HG02798 (cell line): ENCODE measurements at regions not wholly inside any gene's neighbourhood (a gene's known extent, or its start where the extent isn't known, plus 50 kb on each side); places are given as distances from the start of the nearest gene placed in this dataset.
A peak's percentile ranks its signal among the peaks of the same experiment; 100 is the strongest.
"Not testable (repeated sequence)": the region's sequence is repeated elsewhere in the genome, so short reads cannot be mapped to it uniquely, and the experiment has no call there.

Source experiments
- ATAC-seq: cut with Tn5 transposase; IDR thresholded peaks from one replicate; pipeline ENCODE4 v1.9.1; 2021; ENCODE audit warnings: mild to moderate bottlenecking; ENCODE audit not compliant: unreplicated experiment, poor library complexity

DNA sequence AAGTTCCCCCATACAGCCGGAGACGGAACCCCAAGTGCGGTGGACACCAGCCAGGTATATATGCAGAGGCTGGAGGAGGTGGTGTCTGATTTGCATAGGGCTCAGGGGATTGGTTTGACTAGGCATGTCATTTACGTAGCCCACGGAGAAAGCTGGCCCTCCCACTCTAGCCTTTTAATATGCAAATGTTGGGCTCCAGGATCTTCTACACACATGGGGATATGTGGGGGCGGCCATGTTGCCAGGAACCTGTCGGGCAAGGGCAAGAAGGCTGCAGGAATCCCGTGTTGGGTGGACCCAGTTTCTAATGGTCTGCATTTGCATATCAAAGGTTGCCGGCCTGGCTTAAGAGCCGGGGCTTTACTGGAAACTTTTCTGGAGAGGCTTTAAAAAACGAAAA, 57.4 kb downstream of the FTHL17 start:
- ATAC-seq: not testable (repeated sequence)

DNA sequence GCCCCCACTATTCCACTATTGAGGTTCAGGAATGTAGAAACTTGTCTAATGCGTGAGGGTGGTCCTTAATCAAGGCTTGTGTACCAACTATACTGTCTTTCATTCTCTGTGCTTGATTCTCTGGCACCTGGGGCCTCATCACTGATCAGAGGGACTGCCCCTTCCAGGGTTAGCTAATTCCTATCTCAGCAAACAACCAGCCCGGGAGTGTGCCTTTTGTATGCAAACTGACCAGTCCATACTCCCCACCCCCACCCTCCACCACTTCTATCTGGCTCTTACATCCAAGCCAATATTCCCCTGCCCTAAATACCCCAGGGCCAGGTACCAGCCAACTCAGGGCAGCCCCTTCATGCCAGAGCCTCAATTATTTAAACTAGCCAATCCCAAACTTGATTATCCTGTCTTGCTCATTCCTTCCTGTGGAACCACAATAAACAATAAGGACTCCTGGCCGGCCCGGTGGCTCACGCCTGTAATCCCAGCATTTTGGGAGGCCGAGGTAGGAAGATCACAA, 59.3 kb downstream of the FTHL17 start:
- no peak for ATAC-seq

- ATAC-seq: no peak
Observed at GRCh38 chrX:31007321-31007720, 64.5 kb downstream of the FTHL17 start.

DNA sequence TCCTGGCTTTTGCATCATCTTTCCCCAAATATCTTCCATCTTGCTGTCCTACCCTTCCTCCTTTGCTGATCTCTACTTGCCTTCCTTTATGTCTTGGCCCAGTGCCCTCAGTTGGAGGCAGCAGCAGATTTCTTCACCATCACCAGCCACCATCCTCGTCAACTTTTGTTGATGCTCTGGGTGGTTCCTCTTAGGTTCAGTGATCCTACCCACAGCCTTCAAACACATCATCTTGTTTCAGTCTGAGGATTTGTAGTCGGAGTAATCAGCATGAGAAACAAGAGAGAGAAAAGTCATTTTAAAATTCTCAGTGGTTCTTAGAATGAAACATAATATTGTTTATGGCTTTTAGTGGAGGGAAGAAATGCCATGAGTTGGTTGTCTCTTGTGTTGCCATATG, 65.8 kb downstream of the FTHL17 start:
- no peak for ATAC-seq

- no peak for ATAC-seq
Observed at GRCh38 chrX:30997411-30997810, 74.4 kb downstream of the FTHL17 start.

- no peak for ATAC-seq
Observed at GRCh38 chrX:30995705-30996104, 76.1 kb downstream of the FTHL17 start.

DNA sequence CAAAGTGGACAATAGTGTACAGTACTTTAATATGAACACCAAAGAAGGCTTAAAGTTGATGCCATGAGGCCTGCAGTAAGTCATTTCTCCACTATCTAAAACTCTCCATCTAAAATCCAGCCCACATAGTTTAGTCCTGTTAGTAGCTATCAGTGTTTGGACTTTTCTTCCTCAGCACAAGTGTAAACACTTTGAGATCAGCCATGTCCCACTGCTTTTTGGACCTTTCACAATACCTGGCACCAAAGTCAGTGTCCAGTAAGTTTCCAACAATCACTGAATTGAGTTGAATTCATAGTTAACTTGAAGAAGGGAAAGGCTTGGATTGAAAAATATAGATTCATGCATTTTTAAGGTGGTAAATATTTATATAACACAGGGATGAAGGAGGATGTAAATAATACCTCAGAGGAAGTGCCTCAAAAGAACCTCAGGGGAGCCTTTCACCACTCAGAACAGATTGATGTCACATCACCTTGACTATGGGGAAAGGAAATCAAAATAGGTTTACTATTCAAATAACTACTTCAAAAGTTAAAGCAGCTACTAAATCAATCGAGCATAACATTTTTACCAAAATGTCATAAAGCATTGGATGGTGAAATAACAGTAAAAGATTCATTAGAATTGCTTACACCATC, 76.7 kb downstream of the FTHL17 start:
- ATAC-seq: no peak

DNA sequence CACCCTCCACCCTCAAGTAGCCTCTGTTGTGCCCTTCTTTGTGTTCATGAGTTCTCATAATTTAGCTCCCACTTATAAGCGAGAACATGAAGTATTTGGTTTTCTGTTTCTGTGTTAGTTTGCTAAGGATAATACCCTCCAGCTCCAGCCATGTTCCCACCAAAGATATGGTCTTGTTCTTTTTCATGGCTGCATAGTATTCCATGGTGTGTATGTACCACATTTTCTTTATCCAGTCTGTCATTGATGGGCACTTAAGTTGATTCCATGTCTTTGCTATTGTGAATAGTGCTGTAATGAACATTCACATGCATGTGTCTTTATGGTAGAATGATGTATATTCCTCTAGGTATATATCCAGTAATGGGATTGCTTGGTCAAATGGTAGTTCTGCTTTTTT, 77.8 kb downstream of the FTHL17 start:
- not testable (repeated sequence) for ATAC-seq

DNA sequence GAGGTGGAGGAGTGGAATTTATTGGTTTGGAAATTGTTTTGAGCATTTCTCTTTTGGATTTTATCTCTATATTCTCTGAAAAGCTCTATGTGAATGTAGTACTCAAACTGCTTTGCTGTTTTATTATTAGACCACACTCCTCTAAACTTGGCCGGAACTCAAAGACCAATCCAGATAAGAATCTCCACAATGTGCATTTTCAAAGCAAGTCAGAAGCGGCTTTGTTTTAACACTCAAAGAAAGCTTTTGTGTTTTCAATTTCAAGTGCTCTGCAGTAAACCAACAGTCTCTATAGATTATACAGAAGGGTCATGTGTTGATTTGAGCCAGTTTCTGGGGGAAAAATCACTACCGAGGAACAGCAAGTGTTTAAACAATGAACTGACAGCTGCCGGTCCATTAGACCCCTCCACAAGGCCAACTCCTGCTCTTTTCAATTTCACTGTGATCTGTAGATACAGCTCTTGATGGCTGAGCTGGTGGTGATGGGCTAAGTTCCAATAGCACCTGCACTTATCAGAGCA, 79.4 kb downstream of the FTHL17 start:
- ATAC-seq: no peak

- no peak for ATAC-seq
Observed at GRCh38 chrX:30990361-30990760, 81.5 kb downstream of the FTHL17 start.

GRCh38 chrX:30982467-30982866, 89.4 kb downstream of the FTHL17 start:
- no peak for ATAC-seq

GRCh38 chrX:30981968-30982367, 89.9 kb downstream of the FTHL17 start:
- no peak for ATAC-seq

GRCh38 chrX:30979271-30979670, 90.2 kb upstream of the TAB3 start:
- ATAC-seq: no peak

DNA sequence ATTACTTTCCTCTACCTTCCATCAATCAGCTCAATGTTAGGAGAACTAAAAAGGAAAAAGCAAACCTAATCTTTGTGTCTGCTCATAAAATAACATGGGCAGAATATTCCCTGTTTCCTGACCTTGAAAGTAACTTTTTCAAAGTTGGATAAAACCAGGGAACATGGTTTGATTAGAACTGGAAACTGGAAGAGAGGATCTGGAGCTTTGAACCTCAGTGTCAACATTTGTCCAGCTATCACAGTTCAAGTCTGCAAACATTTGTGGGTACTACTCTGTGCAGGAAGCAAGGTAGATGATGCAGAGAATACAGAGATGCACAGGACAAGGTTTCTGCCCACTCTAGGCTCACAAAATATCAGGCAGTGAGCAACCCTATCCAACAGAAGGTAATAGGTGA, 86.4 kb upstream of the TAB3 start:
- no peak for ATAC-seq

GRCh38 chrX:30973784-30974427, 84.9 kb upstream of the TAB3 start:
- ATAC-seq: no peak

GRCh38 chrX:30971774-30972603, 82.9 kb upstream of the TAB3 start:
- ATAC-seq: peak; percentile 98

- no peak for ATAC-seq
Observed at GRCh38 chrX:30967516-30967915, 78.5 kb upstream of the TAB3 start.

DNA sequence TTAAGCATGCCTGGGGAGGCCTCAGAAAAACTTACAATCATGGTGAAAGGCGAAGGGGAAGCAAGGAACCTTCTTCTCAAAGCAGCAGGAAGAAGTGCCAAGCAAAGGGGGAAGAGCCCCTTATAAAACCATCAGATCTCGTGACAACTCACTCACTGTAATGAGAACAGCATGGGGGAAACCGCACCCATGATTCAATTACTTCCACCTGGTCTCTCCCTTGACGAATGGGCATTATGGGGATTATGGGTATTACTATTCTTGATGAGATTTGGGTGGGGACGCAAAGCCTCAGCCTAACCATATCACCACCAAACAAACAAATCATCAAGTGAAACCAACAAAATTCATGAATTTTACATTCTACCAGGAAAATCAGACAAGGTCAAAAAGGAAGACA, 76.7 kb upstream of the TAB3 start:
- ATAC-seq: no peak

- ATAC-seq: no peak
Observed at GRCh38 chrX:30961387-30962174, 72.5 kb upstream of the TAB3 start.

DNA sequence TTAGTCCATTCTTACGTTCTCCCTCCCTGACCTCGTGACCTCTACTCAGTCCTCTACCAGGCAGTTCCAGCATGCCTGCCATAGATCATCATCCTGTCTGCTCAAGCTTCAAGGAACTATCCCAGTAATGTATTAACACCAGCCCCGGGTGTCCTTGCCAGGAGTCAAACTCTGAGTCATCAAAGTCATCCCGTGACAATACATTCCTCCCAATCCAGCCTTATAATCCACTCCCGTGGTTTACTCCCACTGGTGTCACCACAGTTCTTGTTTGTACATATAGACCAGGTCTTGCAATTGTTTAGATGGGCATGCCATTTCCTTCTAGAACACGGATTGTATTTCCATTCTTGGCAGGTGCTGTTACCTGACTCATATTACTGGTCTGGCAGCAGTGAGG, 68.7 kb upstream of the TAB3 start:
- no peak for ATAC-seq
